ENCODE measurements at regions not wholly inside any gene's neighbourhood (a gene's known extent, or its start where the extent isn't known, plus 50 kb on each side); places are given as distances from the start of the nearest gene placed in this dataset.
"Not testable (repeated sequence)": the region's sequence is repeated elsewhere in the genome, so short reads cannot be mapped to it uniquely, and the experiment has no call there.

- no peak for DNase-seq
Measured at GRCh38 chr6:119760046-119760445, 410.5 kb upstream of the MAN1A1 start.

- DNase-seq, result no peak
Measured at GRCh38 chr6:119758385-119758784, 408.8 kb upstream of the MAN1A1 start.

GRCh38 chr6:119757467-119757866 is 407.9 kb upstream of the MAN1A1 start:
- DNase-seq, result no peak

GRCh38 chr6:119749335-119749734 is 399.8 kb upstream of the MAN1A1 start:
- DNase-seq, result no peak

- DNase-seq, result not testable (repeated sequence)
Measured at GRCh38 chr6:119748535-119748934, 399.0 kb upstream of the MAN1A1 start.

- DNase-seq, result no peak
Measured at GRCh38 chr6:119742188-119742803, 392.7 kb upstream of the MAN1A1 start.

GRCh38 chr6:119739769-119740168 is 390.2 kb upstream of the MAN1A1 start:
- no peak for DNase-seq

- DNase-seq, result no peak
Measured at GRCh38 chr6:119738425-119738824, 388.9 kb upstream of the MAN1A1 start.

GRCh38 chr6:119736296-119737021 is 386.9 kb upstream of the MAN1A1 start:
- DNase-seq, result no peak

GRCh38 chr6:119735530-119735929 is 386.0 kb upstream of the MAN1A1 start:
- no peak for DNase-seq

GRCh38 chr6:119734227-119734626 is 384.7 kb upstream of the MAN1A1 start:
- no peak for DNase-seq

GRCh38 chr6:119728935-119729334 is 379.4 kb upstream of the MAN1A1 start:
- DNase-seq, result no peak

GRCh38 chr6:119728220-119728750 is 378.7 kb upstream of the MAN1A1 start:
- no peak for DNase-seq

- no peak for DNase-seq
Measured at GRCh38 chr6:119727504-119728219, 378.1 kb upstream of the MAN1A1 start.

- not testable (repeated sequence) for DNase-seq
Measured at GRCh38 chr6:119726912-119727311, 377.4 kb upstream of the MAN1A1 start.

GRCh38 chr6:119726086-119726485 is 376.5 kb upstream of the MAN1A1 start:
- no peak for DNase-seq

- DNase-seq, result no peak
Measured at GRCh38 chr6:119720160-119720559, 370.6 kb upstream of the MAN1A1 start.

GRCh38 chr6:119717942-119718341 is 368.4 kb upstream of the MAN1A1 start:
- no peak for DNase-seq

GRCh38 chr6:119716668-119717270 is 367.2 kb upstream of the MAN1A1 start:
- no peak for DNase-seq

GRCh38 chr6:119713903-119714302 is 364.3 kb upstream of the MAN1A1 start:
- no peak for DNase-seq

GRCh38 chr6:119686644-119687043 is 337.1 kb upstream of the MAN1A1 start:
- no peak for DNase-seq

- DNase-seq, result no peak
Measured at GRCh38 chr6:119686240-119686639, 336.7 kb upstream of the MAN1A1 start.

GRCh38 chr6:119683671-119684070 is 334.1 kb upstream of the MAN1A1 start:
- DNase-seq, result no peak

Data from SHP77 treated with DMSO at 0.1 percent for 48 hours (cell line).